ENCODE measurements at regions not wholly inside any gene's neighbourhood (a gene's known extent, or its start where the extent isn't known, plus 50 kb on each side); places are given as distances from the start of the nearest gene placed in this dataset.

- H3K4me3 ChIP-seq (ENCODE audit: low read depth, low read length) = no peak overlapping the region
- TF ChIP-seq CTCF (IDR thresholded peaks at IDR 0.05; ENCODE audit: insufficient read depth, low read depth, low read length, missing control alignments) = no peak
- DNase-seq (ENCODE audit: low read depth) = no peak
Observed at GRCh38 chr20:11323816-11324215, 593.9 kb upstream of the BTBD3 start.

GRCh38 chr20:11324990-11325389 is 592.7 kb upstream of the BTBD3 start:
- no peak for DNase-seq (ENCODE audit: low read depth)
- no peak for TF ChIP-seq CTCF (IDR thresholded peaks at IDR 0.05; ENCODE audit: insufficient read depth, low read depth, low read length, missing control alignments)

GRCh38 chr20:11328839-11329238 is 588.9 kb upstream of the BTBD3 start:
- no peak overlapping the region for H3K4me3 ChIP-seq (ENCODE audit: low read depth, low read length)
- DNase-seq (ENCODE audit: low read depth) = no peak
- TF ChIP-seq CTCF (IDR thresholded peaks at IDR 0.05; ENCODE audit: insufficient read depth, low read depth, low read length, missing control alignments) = no peak

More at GRCh38 chr20:11324990-11325389, 592.7 kb upstream of the BTBD3 start:
- H3K4me3 ChIP-seq (ENCODE audit: low read depth, low read length) = no peak overlapping the region

GRCh38 chr20:11329271-11329670 is 588.4 kb upstream of the BTBD3 start:
- TF ChIP-seq CTCF (IDR thresholded peaks at IDR 0.05; ENCODE audit: insufficient read depth, low read depth, low read length, missing control alignments) = no peak
- no peak for DNase-seq (ENCODE audit: low read depth)
- H3K4me3 ChIP-seq (ENCODE audit: low read depth, low read length) = no peak overlapping the region

- no peak for DNase-seq (ENCODE audit: low read depth)
- TF ChIP-seq CTCF (IDR thresholded peaks at IDR 0.05; ENCODE audit: insufficient read depth, low read depth, low read length, missing control alignments) = no peak
- H3K4me3 ChIP-seq (ENCODE audit: low read depth, low read length) = no peak overlapping the region
Observed at GRCh38 chr20:11331096-11331495, 586.6 kb upstream of the BTBD3 start.

- no peak overlapping the region for H3K4me3 ChIP-seq (ENCODE audit: low read depth, low read length)
- DNase-seq (ENCODE audit: low read depth) = no peak
- no peak for TF ChIP-seq CTCF (IDR thresholded peaks at IDR 0.05; ENCODE audit: insufficient read depth, low read depth, low read length, missing control alignments)
Observed at GRCh38 chr20:11332381-11332780, 585.3 kb upstream of the BTBD3 start.

- H3K4me3 ChIP-seq (ENCODE audit: low read depth, low read length) = no peak overlapping the region
- TF ChIP-seq CTCF (IDR thresholded peaks at IDR 0.05; ENCODE audit: insufficient read depth, low read depth, low read length, missing control alignments) = no peak
- no peak for DNase-seq (ENCODE audit: low read depth)
Observed at GRCh38 chr20:11333634-11334033, 584.1 kb upstream of the BTBD3 start.
